ENCODE measurements at regions not wholly inside any gene's neighbourhood (a gene's known extent, or its start where the extent isn't known, plus 50 kb on each side); places are given as distances from the start of the nearest gene placed in this dataset.
"Not testable (repeated sequence)": the region's sequence is repeated elsewhere in the genome, so short reads cannot be mapped to it uniquely, and the experiment has no call there.

- DNase-seq (ENCODE audit: low read depth in 2 of 2): no peak
Observed at GRCh38 chr3:107213044-107213669, 164.1 kb upstream of the CCDC54 start.

- no peak for DNase-seq (ENCODE audit: low read depth in 2 of 2)
Observed at GRCh38 chr3:107216229-107216628, 161.0 kb upstream of the CCDC54 start.

DNA sequence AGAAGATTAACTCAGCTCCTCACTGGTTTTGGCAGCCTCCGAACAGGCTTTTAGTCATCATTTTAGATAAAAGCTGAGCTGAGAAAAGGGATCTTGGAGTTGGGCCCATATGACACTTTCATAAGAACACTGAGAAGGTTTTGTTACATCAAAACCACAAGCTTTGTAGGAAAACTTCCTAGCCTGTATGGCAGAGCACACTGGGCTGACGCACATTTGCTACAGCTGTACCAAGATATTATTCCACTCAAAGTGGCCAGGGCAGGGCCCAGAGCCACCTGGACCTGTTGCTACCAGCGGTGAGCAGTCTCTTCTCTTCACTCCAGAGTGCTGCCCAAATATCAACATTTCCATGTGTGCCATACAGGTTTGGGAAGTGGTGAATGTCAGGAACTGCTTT, 160.5 kb upstream of the CCDC54 start:
- no peak for DNase-seq (ENCODE audit: low read depth in 2 of 2)

GRCh38 chr3:107217172-107217571, 160.1 kb upstream of the CCDC54 start:
- no peak for DNase-seq (ENCODE audit: low read depth in 2 of 2)

DNA sequence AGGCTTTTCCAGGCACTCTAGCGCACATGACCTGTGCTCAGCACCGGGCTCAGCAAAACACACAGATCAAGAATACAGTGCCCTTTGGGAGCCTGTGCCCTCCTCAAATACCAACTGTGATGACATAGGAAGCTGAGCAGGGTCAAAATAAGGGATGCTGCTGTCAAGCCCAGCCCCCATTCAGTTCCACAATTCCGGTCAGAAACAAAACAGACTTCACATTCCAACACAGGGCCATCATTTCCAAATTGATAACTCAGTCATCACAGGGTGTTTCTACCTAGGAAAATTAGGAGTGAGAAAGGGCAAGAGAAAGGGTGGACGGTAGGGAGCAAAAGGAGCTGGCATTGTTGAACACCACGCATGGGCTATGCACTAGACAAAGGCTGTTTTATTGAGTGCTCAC, 158.4 kb upstream of the CCDC54 start:
- DNase-seq (ENCODE audit: low read depth in 2 of 2): no peak

DNA sequence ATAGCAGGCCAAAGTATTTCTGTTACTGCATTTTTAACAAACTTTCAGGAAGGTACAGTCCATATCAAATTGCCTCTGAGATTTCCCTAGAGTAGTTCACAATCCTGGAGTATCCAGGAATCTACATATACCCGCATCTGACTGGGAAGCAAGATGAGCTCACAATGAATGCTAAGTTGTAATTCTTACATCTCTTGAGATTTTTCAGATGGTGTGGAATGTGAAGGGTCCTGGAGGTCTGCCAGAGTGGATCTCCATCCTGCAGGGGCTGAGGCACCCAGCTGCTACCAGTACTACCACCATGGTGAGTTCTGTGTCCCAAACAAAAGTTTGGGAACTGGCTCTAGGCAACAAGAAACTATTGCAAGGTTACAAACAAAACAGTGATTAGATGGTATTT, 156.7 kb upstream of the CCDC54 start:
- DNase-seq (ENCODE audit: low read depth in 2 of 2): no peak

DNA sequence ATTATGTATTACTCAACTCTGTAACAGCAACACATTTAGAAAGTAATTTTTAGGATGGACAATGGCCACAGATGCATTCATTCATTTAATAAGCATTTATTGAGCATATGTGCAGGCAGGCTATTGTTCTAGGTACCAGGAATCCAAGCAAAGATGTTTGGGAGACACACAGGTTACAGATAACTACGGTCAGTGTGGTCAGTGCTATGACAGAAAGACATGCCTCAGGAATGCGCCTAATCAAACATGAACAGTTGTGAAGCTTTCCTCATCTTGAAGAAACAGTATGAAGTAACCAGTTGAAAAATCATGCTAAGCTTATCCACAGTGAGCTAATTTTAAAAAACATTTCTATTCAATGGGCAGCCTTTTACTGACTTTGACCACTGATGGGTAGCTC, 155.4 kb upstream of the CCDC54 start:
- DNase-seq (ENCODE audit: low read depth in 2 of 2): no peak

DNA sequence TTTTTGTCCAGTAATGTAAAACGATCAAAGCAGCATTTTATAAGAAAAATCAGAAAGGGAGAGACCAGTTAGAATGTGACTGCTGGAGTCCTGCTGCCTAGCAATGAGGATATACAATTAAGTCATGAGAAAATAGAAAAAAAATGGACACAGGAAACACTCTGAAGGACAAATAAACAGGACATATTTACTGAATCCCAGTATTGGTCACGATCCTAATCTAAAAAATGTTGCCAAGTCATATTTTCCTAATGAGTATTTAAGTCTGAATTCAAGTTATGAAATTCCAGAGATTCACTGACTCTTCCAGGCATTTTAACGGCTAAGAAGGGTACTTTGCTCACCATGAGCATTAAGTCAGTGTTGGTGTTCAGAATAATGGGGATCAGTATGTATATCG, 154.3 kb upstream of the CCDC54 start:
- DNase-seq (ENCODE audit: low read depth in 2 of 2): no peak

DNA sequence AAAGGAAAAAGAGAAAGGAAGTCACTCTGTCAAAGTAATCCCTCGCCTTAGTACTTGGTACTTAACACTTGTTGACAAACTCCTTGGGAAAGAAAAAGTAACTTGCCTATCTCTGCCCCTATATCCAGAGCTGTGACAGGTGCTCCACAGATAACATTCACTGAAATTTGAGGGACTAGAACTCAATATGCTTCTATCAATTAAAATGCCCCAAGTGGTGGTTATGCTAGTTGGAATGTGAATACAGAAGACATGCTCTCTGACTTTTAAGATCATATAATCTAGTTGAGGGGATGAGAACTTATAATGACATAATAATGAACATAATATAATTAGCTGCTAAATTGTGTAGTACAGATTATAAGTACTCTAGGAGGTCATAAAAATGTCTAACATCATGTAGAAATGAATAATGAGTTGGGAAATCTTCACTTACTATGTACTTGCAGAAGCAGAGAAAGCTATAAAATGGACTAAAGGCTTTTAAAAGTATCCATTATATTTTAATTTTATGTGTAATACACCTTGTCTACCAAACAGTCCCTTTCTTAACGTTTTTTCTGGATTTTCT, 153.1 kb upstream of the CCDC54 start:
- DNase-seq (ENCODE audit: low read depth in 2 of 2): no peak

GRCh38 chr3:107227091-107227490, 150.1 kb upstream of the CCDC54 start:
- no peak for DNase-seq (ENCODE audit: low read depth in 2 of 2)

DNA sequence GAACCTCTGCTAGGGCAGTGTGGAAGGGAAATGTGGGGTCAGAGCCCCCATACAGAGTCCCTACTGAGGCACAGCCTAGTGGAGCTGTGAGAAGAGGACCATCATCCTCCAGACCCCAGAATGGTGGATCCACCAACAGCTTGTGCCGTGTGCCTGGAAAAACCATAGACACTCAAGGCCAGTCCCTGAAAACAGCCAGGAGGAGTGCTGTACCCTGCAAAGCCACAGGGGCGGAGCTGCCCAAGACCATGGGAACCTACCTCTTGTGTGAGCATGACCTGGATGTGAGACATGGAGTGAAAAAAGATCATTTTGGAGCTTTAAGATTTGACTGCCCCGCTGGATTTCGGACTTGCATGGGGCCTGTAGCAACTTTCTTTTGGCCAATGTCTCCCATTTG, 143.4 kb upstream of the CCDC54 start:
- DNase-seq (ENCODE audit: low read depth in 2 of 2): not testable (repeated sequence)

DNA sequence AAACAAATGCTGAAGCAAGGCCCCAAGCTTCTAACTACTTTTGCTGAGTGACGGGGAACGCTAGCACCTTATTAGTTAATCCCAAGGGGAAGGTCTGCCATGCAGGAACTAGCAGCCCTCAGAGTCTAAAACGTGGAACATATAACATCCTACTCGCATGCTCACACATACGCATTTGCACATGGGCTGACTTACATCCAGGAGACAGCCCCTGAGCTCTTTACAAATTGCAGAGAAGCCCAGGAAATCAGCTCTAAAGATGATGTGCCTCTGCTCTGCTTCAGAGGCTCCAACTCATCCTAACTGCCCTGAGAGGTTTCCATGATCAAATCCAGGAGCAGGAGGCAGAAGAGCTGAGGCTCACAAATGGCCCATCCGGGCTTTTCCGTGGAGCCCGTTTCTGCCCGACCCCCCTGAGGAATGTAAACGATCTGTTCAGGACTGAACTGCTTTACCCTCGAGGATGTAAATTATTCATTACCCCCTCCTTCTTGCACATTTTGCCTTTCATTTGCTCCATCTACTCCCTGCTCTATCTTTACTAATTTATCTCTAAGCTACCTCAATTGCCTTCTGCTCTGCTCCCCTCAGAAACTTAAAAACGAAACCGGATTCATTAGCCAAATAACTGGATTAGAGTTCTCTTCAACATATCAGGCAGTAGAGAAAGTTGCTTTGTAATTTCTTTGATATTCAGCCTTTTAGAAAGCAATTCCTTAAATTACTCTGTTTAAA, 141.9 kb upstream of the CCDC54 start:
- no peak for DNase-seq (ENCODE audit: low read depth in 2 of 2)

- DNase-seq (ENCODE audit: low read depth in 2 of 2): peak in 1 of 2 donors; percentile 11
Observed at GRCh38 chr3:107235928-107236315, 141.3 kb upstream of the CCDC54 start.

DNA sequence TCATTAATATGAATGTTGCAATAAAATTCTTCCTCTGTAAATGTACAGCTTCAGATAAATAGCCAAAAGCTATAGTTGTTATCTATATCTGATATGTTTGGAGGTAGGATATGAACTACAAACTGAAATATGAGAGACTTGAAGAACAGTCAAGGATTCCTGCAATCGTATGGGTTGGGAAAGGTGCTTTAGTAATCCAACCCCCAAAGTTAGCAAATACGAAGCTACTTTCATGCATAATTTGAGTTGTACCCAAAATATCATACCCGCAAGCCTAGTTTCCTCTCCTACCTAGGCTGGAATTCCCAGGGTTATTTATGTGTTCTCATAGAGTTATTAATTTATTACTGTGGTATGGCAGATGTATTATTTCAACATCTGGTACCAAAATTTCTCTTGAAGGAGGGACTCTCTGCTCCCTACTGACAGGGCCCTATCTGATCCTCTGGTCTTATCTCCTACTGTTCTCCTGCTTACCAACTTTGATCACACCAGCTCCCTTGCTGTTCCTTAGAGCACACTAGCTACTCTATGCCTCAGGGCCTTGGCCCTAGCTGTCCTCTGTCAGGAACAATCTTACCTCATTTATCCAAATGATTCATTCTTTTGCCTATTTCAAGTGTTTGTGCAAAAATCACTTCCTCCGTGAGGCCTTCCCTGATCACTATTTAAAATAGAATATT, 140.4 kb upstream of the CCDC54 start:
- DNase-seq (ENCODE audit: low read depth in 2 of 2): no peak

- no peak for DNase-seq (ENCODE audit: low read depth in 2 of 2)
Observed at GRCh38 chr3:107238787-107239186, 138.5 kb upstream of the CCDC54 start.

GRCh38 chr3:107239703-107240102, 137.5 kb upstream of the CCDC54 start:
- DNase-seq (ENCODE audit: low read depth in 2 of 2): no peak

DNA sequence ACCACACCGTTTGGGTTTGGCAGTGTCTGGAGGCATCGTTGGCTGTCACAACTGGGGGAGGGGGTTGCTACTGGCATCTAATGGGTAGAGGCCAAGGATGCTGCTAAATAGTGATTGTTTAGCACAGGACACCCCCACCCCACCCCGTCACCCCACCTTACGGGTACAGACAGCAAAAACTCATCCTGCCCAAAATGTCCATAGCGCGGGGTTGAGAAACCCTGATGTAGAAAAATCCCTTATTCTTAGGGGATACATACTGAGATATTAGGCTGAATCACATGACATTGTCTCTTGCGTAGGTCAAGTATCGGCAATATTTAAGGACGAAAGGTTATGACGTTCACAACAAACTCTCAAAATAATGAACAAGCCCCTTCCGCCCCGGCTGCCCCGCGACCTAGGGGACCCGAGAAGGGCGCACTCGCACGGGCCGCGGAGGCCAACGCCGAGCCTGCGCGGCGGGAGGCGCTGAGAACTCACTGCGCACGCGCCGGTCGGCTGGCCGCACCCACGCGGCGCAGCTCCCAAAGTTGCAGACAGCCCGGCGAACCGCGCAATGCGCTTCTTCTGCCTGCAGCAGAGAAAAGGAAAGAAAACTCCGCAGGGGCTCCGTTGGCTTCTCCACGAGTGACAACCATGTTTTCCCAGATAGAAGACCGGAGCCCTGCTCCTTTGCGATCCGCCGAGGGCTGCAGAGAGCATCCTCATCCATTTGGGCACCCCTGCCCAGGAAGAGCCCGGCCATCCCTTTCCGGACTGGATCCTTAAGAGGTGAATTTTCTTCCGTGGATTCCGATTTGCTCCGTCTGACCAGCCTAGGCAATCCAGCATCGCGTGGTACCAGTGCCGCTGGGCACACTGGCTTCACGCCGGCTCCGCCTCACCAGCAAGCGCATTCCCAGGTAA, 136.8 kb upstream of the CCDC54 start:
- DNase-seq (ENCODE audit: low read depth in 2 of 2): peak; percentile 39 to 40

- no peak for DNase-seq (ENCODE audit: low read depth in 2 of 2)
Observed at GRCh38 chr3:107241217-107241616, 136.0 kb upstream of the CCDC54 start.

GRCh38 chr3:107242579-107242978, 134.7 kb upstream of the CCDC54 start:
- DNase-seq (ENCODE audit: low read depth in 2 of 2): no peak

- no peak for DNase-seq (ENCODE audit: low read depth in 2 of 2)
Observed at GRCh38 chr3:107247116-107247515, 130.1 kb upstream of the CCDC54 start.

- no peak for DNase-seq (ENCODE audit: low read depth in 2 of 2)
Observed at GRCh38 chr3:107249132-107249531, 128.1 kb upstream of the CCDC54 start.

DNA sequence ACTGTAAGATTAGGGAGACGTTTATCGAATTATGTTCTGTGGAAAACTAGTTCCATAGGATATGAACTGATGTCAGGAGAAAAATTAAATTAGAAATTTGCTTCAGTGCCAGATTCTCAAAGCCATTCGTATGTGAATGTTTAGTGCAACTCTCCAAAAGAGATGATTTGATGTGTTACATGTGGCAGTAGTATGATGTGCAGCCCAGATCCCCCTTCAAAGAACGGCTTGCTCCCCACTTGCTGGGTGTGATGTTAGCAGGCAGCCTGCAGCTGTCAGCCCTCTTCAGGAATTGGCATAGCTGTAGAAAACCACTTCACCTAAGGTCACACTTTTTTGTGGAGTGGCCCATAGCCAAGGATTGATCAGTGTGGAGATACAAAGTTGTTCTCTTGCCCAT, 127.0 kb upstream of the CCDC54 start:
- DNase-seq (ENCODE audit: low read depth in 2 of 2): no peak
